ENCODE measurements at regions not wholly inside any gene's neighbourhood (a gene's known extent, or its start where the extent isn't known, plus 50 kb on each side); places are given as distances from the start of the nearest gene placed in this dataset.

DNA sequence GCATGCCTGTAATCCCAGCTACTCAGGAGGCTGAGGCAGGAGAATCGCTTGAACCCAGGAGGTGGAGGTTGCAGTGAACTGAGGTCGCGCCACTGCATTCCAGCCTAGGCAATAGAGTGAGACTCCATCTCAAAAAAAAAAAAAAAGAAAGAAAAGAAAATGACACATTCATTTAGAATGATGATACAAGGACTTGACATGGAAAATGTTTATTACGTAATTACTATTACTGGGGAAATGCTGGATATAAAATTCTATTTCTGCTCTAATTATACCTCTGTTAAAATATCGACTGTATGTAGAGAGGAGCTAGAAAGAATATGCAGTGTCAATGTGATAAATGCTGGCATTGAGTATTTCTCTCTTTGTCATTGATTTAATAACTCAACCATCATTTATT is 54.7 kb upstream of the CTPS1 start:
- TF ChIP-seq, protein P1, sequence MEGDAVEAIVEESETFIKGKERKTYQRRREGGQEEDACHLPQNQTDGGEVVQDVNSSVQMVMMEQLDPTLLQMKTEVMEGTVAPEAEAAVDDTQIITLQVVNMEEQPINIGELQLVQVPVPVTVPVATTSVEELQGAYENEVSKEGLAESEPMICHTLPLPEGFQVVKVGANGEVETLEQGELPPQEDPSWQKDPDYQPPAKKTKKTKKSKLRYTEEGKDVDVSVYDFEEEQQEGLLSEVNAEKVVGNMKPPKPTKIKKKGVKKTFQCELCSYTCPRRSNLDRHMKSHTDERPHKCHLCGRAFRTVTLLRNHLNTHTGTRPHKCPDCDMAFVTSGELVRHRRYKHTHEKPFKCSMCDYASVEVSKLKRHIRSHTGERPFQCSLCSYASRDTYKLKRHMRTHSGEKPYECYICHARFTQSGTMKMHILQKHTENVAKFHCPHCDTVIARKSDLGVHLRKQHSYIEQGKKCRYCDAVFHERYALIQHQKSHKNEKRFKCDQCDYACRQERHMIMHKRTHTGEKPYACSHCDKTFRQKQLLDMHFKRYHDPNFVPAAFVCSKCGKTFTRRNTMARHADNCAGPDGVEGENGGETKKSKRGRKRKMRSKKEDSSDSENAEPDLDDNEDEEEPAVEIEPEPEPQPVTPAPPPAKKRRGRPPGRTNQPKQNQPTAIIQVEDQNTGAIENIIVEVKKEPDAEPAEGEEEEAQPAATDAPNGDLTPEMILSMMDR (IDR thresholded peaks at IDR 0.05) = no peak
- TF ChIP-seq RCOR1 (IDR thresholded peaks at IDR 0.05; ENCODE audit: low read length) (no peak), RAD21 (IDR thresholded peaks at IDR 0.05; ENCODE audit: low read length) (no peak)
- TF ChIP-seq, protein P2, sequence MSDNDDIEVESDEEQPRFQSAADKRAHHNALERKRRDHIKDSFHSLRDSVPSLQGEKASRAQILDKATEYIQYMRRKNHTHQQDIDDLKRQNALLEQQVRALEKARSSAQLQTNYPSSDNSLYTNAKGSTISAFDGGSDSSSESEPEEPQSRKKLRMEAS (IDR thresholded peaks at IDR 0.05; ENCODE audit: low read depth) = no peak

Data from SK-N-SH (cell line).